ENCODE measurements at regions not wholly inside any gene's neighbourhood (a gene's known extent, or its start where the extent isn't known, plus 50 kb on each side); places are given as distances from the start of the nearest gene placed in this dataset.

GRCh38 chr2:137872577-137872976 is 91.7 kb upstream of the HNMT start:
- TF ChIP-seq CTCF (conservative IDR thresholded peaks at IDR 0.05 in 1 of 2, IDR thresholded peaks at IDR 0.05 in 1 of 2; ENCODE audit: low read depth in 1 of 2, low read length in 2 of 2), result no peak
- no peak for TF ChIP-seq EZH2 (IDR thresholded peaks at IDR 0.05; ENCODE audit: low read length, missing control alignments)
